LoVo (cell line): ENCODE measurements at regions not wholly inside any gene's neighbourhood (a gene's known extent, or its start where the extent isn't known, plus 50 kb on each side); places are given as distances from the start of the nearest gene placed in this dataset.
"Not testable (repeated sequence)": the region's sequence is repeated elsewhere in the genome, so short reads cannot be mapped to it uniquely, and the experiment has no call there.

ENCODE experiments used
- DNase-seq: peaks from one replicate; pipeline ENCODE4 v3.0.0-alpha.2; 2016; ENCODE audit warnings: low spot score

DNA sequence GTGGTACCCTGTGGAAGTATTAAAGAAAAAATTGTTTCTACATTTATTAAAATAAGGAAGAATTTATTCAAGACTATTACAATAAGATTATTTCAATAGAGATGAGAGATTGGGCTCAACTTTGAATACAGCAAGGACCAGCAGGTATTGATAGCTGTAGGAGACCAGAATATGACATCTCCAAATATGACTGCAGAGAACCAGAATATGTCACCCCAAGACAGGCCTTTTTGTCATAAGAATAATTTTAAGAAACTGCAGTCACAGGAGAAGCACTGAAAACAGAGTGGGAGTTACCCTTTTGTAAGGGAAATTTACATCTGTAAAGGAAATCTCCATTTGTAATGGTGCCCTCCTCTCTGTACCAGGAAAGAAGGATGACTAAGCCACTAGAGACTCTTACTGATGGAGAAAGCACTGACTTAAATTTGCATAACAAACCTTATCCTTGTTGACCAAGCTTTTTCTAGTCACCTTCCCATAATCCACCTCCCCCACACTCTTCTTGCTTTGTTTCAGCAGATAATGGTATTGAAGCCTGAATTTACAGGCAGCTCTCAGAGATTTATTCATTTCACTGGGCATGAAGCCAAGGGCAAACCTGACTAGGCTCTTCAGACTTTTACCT is 145.1 kb upstream of the RMP24 start:
- no peak for DNase-seq

DNA sequence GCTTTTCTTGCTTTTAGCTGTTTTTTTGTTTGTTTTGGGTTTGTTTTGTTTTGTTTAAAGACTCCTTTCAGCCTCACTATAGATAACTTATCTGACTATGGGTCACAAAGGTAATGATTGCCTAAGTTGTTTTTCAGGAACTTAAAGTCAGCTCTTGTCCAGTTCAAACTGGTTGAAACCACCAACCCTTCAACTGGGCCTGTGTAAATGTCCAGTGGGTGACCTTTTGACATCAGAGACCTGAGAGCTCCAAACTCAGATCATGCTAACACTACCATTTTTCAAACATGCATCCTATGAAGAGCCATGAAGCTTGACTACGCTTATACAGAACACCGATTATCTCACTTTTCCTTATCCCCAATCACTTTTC is 144.6 kb upstream of the RMP24 start:
- DNase-seq: no peak

DNA sequence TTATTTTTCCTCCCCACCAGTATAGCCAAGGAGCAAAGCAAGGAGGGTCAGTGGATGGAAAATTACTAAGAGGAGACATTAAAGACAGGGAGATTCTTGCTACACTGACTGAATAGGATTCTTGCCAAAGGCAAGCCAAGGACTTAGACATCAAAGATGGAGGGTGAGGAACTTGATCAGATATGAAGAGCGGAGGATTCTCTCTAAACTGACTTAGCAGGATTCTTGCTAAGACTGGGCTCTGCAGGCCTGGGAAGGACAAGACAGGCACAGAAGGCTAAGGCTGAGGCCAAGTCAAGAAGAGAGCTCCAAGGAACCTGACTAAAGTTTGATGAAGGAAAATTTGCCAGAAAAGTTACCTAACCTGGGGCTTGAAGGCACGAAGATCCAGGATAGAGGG is 143.9 kb upstream of the RMP24 start:
- no peak for DNase-seq

DNA sequence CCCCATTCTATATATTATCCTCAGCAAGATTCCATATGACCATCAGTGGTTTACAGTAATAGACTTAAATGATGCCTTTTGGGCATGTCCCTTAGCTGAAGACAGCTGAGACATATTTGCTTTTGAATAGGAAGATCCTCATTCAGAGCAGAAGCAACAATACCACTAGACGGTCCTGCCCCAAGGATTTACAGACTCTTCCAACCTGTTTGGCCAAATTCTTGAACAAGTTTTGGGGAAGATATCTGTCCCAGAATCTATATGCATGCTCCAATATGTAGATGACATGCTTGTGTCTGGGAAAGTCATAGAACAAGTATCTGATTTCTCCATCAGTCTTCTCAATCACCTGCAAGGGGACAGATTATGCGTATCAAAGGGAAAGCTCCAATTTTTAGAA is 137.1 kb upstream of the RMP24 start:
- DNase-seq: no peak

DNA sequence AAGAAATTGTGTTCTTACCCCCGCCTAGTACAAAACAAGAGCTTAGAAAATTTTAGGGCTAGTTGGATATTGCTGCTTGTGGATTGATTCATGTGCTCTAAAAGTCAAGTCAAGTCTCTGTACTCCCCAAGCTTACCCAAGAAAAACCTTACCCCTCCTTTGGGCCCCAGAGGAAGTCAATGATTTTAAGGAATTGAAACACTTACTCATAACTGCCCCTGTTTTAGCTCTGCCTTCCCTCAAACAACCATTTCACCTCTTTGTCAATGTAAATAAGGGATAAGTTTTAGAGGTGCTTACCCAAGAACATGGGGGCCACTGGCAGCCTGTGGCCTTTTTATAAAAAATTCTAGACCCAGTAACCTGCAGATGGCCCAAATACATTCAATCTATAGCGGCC is 136.6 kb upstream of the RMP24 start:
- DNase-seq: no peak

DNA sequence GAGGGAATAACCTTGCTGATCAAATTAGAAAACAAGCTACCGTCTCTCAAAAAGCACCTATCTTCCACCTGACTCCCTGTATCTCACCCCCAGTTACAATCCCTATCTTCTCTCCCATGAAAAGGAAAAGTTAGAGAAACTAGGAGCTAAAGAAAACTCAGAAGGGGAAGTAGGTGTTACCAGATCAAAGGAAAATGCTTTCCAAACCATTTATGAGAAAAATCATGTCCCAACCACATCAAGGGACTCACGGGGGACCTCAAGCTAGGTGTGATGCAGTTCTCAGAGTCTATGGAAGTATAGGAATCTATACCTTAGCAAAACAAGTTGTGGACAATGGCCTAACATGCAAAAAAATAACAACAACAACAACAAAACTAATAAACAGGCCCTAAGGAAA is 135.5 kb upstream of the RMP24 start:
- DNase-seq: no peak

DNA sequence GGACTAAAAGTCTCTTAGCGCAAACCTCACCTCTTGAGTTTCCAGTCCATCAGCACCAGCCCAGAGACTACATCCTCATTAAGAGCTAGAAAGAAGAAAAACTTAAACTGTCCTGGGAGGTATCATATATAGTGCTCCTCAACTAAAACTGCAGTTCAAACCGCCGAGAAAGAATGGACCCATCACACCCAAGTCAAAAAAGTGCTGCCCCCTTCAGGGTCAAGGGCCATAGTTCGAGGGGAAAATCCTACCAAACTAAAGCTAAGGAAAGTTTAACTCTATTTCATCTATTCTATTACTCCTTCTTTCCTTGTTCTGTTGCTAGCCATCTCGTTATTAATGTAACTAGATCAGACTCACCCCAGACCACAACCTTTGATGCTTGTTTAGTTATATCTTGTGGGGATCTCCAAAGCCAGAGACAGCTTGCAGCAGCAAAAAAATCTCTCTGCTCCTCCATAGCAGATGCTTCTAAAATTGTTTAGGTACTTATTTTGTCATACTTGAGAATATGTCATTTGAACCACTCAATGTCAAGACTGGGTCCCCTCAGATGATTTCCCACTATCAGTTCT is 134.5 kb upstream of the RMP24 start:
- no peak for DNase-seq

DNA sequence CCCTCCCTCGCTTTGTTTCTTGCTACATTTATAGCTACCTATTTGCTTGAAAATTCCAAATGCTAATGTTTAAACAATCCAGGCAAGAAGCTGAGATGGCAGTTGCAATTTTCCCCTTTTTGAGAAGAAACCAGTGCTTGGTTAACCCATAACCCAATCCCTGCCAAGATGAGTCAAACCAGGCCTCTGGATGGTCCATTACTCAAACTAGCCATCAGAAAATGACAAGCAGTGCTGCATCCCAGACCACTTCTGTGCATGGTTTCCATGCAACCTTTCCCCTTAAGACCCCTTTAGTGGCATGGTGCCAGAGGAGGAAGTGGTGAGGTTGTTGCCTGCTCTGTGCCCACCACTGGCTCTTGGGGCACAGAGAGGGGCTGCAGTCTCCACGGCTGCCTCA is 131.2 kb upstream of the RMP24 start:
- DNase-seq: no peak

DNA sequence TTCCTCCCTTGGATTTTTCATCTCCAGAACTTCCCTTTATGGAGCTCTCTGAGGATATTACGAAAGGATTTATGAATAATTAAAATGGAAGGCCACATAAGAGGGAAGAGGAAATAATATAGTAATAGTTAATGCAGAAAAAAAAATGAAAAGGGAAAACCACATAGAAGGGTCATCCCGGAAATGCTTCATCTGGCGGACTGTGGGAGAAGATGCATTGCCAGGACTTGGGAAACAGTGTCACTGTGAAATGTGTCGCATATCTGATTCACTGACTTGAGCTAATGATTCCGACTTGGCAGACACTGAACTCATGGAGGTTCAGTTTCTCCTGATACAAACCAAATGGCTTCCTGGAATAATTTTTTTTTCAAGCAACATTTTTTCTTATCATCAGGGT is 129.9 kb upstream of the RMP24 start:
- DNase-seq: no peak

DNA sequence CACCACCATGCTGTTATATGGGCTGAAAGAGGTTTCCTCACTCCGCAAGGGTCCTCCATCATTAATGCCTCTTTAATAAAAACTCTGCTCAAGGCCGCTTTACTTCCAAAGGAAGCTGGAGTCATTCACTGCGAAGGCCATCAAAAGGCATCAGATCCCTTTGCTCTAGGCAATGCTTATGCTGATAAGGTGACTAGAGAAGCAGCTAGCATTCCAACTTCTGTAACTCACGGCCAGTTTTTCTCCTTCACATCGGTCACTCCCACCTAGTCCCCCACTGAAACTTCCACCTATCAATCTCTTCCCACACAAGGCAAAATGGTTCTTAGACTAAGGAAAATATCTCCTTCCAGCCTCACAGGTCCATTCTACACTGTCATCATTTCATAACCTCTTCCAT is 124.2 kb upstream of the RMP24 start:
- not testable (repeated sequence) for DNase-seq

DNA sequence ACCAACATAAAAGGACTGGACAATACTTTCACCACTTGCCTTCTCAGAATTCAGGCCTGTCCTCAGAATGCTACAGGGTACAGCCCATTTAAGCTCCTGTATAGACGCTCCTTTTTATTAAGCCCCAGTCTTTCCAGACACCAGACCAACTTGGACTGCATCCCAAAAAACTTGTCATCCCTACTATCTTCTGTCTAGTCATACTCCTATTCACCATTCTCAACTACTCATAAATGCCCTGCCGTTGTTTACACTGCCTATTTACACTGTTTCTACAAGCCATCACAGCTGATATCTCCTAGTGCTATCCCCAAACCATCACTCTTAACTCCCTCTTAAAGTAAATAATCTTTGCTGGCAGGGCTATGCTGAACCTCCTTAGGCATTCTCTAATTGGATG is 123.2 kb upstream of the RMP24 start:
- not testable (repeated sequence) for DNase-seq

DNA sequence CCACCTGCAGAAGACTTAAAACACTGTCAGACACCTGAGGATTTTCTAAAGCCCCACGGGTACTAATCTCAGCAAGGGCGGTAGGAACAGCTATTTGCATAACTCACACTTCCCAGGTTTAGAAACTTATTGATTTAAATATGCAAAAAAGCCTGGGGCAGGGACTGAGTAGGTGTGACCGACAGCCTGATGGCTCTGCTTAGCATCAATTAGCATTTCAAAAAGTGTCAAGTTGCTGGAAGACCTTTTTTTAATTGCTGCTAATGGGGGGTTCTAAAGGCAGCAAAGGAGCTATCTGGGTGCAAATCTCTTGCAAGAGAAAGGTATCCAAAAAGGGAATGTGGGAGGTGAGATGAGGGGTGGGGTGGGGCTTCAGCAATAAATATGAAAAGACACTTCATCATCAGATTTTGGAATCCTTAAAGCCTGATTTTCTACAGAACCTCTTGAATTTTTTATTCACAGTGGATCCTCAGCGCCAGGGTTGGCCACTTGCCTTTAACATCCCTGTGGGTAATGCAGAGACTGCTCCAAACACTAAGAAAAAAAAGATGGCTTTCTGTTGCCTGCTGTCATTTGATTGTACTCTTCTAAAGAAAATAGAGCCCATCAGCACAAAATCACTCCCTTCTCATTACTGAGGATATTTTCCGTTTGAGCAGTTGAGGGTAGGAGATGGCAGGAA is 121.1 kb upstream of the RMP24 start:
- no peak for DNase-seq

DNA sequence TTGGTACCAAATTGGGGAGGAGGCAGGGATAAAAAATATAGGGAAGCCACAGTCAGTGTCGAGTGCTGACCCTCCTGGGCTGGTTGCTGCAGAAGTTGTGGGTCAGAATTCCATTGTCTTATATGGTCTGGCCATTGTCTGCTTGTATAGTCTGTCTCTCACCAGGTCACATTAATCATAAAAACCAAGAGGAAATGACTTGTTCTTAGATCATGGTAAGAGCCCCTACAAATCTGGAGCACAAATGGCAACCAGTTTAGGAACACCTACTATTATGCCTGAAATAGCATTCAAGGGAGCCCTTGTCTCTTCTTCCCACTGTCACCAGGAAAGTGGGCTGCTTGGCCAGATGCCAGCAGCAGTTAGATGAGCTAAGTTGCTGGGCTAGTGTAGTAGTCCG is 119.7 kb upstream of the RMP24 start:
- no peak for DNase-seq

DNA sequence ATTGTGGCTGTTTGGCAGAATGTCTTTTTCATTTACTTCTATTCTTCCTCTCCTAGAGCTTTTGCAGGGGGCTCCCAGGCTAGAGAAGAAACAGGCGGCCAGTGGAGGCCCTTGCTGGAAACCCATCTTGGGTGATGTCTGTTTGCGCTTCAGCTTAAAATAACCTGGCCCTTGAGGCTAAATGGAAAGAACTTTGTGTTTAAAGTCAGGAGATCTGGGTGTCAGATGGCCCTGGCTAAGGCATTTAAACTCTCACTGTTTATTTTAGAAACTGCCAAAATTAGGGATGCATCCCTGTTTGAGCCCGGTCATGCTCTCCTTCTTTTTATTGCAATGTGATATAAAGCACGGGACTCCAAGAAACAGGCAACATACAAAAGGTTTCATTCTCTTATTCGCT is 118.4 kb upstream of the RMP24 start:
- no peak for DNase-seq

DNA sequence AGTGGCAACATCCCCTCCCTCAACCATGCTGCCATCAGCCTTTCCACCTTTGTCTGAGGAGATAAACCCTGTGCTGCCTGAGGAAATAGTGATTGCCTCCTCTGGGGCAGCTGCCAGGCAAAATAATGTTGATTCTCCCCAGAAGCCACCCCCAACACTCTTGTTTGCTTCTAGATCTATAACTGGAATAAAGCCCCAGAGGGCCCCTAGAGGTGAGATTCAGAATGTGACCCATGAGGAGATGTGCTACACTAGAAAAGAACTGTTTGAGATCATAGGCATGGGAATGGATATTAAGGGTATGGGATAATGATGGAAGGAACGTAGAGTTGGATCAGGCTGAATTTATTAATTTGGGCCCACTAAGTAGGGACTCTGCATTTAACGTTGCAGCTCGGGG is 116.3 kb upstream of the RMP24 start:
- DNase-seq: no peak

DNA sequence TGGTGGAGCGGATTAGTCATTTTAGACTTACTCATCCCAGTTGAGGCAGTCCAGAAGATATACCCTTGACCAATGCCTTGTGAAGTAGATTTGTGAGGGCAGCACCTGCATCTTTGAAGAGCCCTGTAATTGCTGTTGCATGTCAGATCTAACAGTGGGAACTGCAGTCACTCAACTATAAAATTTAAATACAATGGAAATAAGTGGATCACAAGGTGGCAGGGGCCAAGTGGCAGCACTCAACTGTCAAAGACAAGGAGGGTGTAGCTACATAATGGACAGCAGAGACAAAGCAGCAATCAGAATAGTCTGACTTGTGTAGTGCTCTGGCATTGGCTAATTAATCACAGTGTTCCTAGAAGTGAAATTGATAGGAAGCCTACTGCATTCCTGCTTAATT is 115.8 kb upstream of the RMP24 start:
- DNase-seq: not testable (repeated sequence)

DNA sequence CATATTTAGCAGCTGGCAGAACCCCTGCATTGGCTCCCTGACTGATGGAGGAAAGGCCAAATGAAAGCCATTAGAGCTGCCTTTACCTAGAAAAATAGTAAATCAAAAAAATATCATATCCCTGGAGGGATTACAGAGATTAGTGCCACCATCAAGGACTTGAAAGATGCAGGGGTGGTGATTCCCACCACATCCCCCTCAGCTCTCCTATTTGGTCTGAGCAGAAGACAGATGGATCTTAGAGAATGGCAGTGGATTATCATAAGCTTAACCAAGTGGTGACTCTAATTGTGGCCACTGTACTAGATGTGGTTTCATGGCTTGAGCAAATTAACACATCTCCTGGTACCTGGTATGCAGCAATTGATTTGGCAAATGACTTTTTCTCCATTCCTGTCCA is 114.9 kb upstream of the RMP24 start:
- not testable (repeated sequence) for DNase-seq

DNA sequence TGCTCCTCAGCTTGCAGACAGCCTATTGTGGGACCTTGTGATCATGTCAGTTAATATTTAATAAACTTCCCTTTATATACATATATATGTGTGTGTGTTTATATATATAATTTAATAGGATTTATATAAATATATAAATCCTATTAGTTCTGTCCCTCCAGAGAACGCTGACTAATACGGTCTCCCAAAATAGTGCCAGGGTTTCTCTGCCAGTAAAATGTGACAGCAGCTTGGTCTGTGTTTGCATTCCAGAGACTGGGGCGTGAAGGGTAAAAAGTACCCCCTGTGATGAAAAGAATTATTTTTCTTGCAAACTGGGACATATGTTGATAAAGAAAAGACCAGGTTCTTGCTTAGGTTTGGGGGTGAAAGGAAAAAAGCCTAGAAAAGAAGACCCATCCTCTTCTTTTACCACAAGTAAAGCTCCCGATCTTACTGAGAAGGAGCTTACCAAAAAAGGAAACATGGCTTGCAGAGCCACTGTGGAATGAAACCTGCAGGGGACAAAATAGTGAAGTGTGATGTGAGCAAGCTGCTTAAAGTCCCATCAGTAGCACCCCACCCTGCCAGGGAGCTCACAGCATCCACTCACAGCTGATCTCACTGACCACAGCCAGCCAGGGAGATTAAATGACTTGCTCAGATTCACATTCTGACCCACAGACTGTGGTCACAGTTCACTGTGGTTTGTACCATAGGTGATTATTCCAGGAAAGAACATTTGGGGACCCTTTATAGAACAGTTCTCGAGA is 110.9 kb upstream of the RMP24 start:
- peak; percentile 2 for DNase-seq

DNA sequence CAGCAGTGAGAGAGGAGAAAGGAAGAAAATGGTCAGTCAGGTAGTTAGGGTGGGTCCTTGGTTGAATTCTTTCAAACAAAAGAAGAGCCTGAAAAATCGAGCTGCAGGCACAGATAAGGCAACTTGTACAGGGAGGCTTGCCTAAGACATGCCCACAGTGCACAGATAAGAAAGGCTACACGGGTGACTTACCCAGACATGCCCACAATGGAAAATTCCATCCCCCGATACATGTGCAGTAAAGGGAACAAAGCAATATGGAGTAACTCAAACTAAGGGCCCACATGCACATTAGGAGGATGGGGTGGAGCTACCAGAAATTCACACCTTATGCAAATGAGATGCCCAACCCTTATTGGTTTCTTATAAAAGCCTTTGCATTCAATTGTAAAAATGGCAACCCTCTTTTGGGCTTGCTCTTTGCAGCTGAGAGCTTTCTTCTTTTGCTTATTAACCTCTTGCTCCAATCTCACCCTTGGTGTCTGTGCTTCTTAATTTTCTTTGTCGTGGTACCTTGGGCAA is 110.3 kb upstream of the RMP24 start:
- DNase-seq: no peak

DNA sequence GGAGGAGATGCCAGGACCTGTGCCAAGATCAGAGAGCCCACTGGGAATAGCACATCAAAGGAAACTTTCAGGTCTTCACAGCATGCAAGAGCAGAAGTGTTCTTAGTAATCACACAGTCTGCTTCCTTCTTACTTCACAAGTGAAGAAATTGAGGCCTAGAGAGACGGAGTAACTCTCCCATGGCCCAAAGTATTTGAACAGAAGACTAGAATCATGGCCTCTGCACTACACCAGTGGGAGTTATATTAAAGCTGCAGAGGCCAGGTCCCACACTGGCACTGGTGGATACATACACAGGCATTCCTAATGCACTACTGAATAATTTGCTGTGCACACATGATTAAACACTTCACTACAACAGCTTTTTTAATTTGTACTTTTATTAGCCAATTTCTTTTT is 107.6 kb upstream of the RMP24 start:
- no peak for DNase-seq

DNA sequence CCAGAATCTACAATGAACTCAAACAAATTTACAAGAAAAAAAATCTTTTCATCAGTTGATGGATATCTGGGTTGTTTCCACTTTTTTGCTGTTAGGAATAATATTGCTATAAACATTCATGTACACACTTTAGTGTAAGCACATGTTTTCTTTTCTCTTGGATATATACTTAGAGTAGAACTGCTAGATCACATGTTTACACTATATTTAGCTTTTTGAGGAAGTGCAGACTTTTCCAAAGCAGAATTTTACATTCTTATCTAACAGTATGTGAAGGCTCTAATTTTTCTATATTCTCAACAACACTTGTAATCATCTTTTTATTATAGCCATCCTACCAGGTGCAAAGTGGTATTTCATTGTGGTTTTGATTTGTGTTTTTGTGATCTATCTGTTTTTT is 103.6 kb upstream of the RMP24 start:
- no peak for DNase-seq

DNA sequence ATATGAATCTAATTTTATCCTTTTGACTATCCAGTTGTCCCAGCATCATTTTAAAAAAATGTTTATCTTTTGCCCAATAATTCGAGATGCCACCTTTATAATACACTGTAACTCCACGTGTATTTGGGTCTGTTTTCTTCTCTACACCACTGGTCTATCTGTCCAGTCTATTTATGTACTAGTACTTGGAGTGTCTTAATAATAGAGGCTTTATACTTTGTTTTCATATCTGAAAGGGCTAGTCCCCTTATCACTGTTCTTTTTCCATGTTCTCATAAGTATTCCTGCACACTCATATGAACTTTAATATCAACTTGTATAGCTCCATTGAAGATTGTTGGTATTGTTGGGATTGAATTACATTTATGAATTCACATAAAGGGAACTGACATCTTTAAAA is 101.1 kb upstream of the RMP24 start:
- DNase-seq: no peak

DNA sequence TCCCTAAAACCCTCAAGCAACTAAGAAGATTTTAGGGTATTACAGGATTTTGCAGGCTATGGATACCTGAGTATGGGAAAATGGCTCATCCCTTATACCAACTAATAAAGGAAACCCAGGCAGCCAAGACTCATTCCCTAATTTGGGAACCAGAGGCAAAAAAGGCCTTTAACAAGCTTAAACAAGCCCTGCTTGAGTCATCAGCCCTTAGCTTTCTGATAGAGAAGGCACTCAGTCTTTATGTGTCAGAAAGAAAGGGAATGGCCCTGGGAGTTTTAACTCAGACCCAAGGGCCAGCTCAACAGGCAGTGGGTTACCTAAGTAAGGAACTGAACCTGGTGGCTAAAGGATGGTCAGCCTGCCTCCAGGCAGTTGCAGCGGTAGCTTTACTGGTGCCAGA is 96.9 kb upstream of the RMP24 start:
- no peak for DNase-seq
